BJ (cell line): ENCODE measurements at regions not wholly inside any gene's neighbourhood (a gene's known extent, or its start where the extent isn't known, plus 50 kb on each side); places are given as distances from the start of the nearest gene placed in this dataset.

Experiments
- CTCF ChIA-PET: fragments of 350-600 bp; formaldehyde crosslinking; extraction: SDS; loops from one replicate; lab custom pipeline; 2021; ENCODE audit warnings: antibody characterized with exemption, inconsistent platforms; lab: Yijun Ruan, JAX
- POLR2A ChIA-PET: fragments of 300-600 bp; sonication (Branson Sonifier 250); formaldehyde crosslinking; extraction: SDS; loops from one replicate; lab custom pipeline; 2021; ENCODE audit warnings: antibody characterized with exemption; lab: Charles Lee
- DNase-seq: peaks from one replicate; pipeline ENCODE4 v3.0.0-alpha.2; 2011; ENCODE audit warnings: low read depth
- H3K27me3 ChIP-seq: 2 replicates; pipeline ENCODE4 v1.6.0; 2011; ENCODE audit warnings: low read length; ENCODE audit not compliant: control insufficient read depth, insufficient read depth
- H3K36me3 ChIP-seq: 2 replicates; pipeline ENCODE4 v1.5.1; 2011; ENCODE audit warnings: low read length; ENCODE audit not compliant: control insufficient read depth, insufficient read depth
- H3K4me3 ChIP-seq: 2 replicates; pipeline ENCODE4 v1.5.1; 2011; ENCODE audit warnings: low read depth, mild to moderate bottlenecking, control low read depth, low read length
- CTCF ChIP-seq: IDR thresholded peaks from 2 replicates; pipeline ENCODE4 v1.5.1; 2011; ENCODE audit warnings: low read depth, mild to moderate bottlenecking, control low read depth, inconsistent platforms, low read length, moderate library complexity; ENCODE audit not compliant: insufficient read depth

- DNase-seq: no peak
- Histone ChIP-seq H3K36me3 (no peaks in the 10 kb centered on the region), H3K4me3 (no peak overlapping the region), H3K27me3 (peaks cover 5% of the 10 kb centered on the region)
- no peak for TF ChIP-seq CTCF
- ChIA-PET CTCF (no interaction called here), POLR2A (no interaction called here)
Observed at GRCh38 chr15:77860071-77860691, 217.3 kb downstream of the TBC1D2B start.

GRCh38 chr15:77859491-77860060 lies 217.9 kb downstream of the TBC1D2B start:
- POLR2A ChIA-PET: no interaction called here

GRCh38 chr15:77858792-77859490 lies 218.6 kb downstream of the TBC1D2B start:
- POLR2A ChIA-PET: no interaction called here
- TF ChIP-seq CTCF: no peak
- no peaks in the 10 kb centered on the region for H3K36me3 ChIP-seq
- peaks cover 8% of the 10 kb centered on the region for H3K27me3 ChIP-seq
- no peak overlapping the region for H3K4me3 ChIP-seq
- DNase-seq: no peak
- CTCF ChIA-PET: interaction anchor here (0.8 to 1.7 kb wide), 2 partner anchors 12 to 225 kb away, joined by 3 to 5 read pairs; no protein-coding TSS in a partner anchor

More at GRCh38 chr15:77859491-77860060, 217.9 kb downstream of the TBC1D2B start:
- CTCF ChIA-PET: no interaction called here
- no peak for TF ChIP-seq CTCF
- H3K4me3 ChIP-seq: no peak overlapping the region
- H3K27me3 ChIP-seq: peaks cover 8% of the 10 kb centered on the region
- H3K36me3 ChIP-seq: no peaks in the 10 kb centered on the region
- DNase-seq: no peak

- TF ChIP-seq CTCF: no peak
- peaks cover 18% of the 10 kb centered on the region for H3K27me3 ChIP-seq
- no peak overlapping the region for H3K4me3 ChIP-seq
- POLR2A ChIA-PET: no interaction called here
- CTCF ChIA-PET: interaction anchor here (1.7 kb wide), 2 partner anchors 13 to 51 kb away, joined by 3 to 5 read pairs; no protein-coding TSS in a partner anchor
- H3K36me3 ChIP-seq: no peaks in the 10 kb centered on the region
- no peak for DNase-seq
Observed at GRCh38 chr15:77857419-77857818, 220.1 kb downstream of the TBC1D2B start.

- no peak for DNase-seq
- Histone ChIP-seq H3K27me3 (peaks cover 20% of the 10 kb centered on the region), H3K4me3 (no peak overlapping the region), H3K36me3 (no peaks in the 10 kb centered on the region)
- TF ChIP-seq CTCF: no peak
- CTCF ChIA-PET: interaction anchor here (1.3 to 1.7 kb wide), 3 partner anchors 14 to 52 kb away, joined by 3 to 5 read pairs (median 3); no protein-coding TSS in a partner anchor
- POLR2A ChIA-PET: no interaction called here
Observed at GRCh38 chr15:77856705-77857346, 220.7 kb downstream of the TBC1D2B start.
